ENCODE measurements at regions not wholly inside any gene's neighbourhood (a gene's known extent, or its start where the extent isn't known, plus 50 kb on each side); places are given as distances from the start of the nearest gene placed in this dataset.

DNA sequence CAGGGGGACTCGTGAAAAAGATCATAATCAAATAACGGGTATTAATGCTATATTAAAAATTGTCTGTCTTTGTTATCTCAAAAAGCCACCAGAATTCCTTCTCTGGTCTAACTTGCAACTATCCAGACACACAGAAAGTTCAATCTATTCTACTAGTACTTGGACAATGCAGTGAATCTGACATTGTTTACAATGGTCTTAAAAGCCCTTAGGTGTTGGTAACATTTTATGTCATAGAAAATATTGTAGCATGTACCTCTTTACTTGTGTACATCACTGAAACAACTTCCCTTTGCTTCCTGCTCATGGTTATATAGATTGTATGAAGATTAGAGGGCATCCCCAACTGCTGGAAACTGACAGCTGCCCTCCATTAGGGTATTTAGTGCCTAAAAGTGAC, 71.1 kb upstream of the PPP3CA start:
- no peak for DNase-seq (ENCODE audit: low spot score)

DNA sequence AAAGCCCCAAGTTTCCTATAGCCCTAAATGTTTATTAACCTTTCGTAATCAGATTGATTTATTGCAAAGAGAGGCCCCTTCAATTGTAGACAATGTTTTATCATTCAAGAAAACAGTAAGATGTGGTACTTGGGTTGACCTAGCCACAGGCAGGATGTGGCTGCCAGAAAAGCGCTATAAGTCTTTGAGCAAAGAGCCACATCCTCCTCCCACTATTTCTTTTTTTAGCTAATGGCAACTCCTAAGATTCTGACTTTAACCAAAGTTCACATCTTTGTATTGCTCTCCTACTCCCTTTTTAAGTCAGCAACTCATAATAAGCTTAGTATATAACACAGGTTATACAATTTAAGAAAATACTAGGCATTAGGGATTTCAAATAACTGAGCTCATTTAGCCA, 70.7 kb upstream of the PPP3CA start:
- DNase-seq (ENCODE audit: low spot score) = no peak

DNA sequence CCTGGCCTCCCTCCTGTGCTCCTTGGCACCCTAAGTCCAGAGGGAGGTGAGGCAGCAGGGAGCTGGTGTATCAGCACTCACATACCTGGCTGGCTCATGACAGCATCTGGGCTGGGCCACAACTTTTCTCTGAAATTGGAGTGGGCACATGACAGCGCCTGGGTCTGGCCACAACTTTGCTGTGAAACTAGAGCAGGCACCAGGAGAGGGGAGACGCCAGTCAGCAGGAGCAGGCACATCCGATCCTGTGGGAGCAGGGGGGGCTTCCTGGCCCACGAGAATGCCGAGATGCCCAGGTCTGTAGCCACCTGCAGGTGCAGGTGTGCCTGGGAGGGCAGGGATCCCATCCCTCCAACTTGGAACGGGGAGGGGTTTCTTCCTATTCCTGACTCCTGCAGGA, 69.7 kb upstream of the PPP3CA start:
- DNase-seq (ENCODE audit: low spot score) = no peak

- no peak for DNase-seq (ENCODE audit: low spot score)
These were observed 68.6 kb upstream of the PPP3CA start for GRCh38 chr4:101415962-101416361.

DNA sequence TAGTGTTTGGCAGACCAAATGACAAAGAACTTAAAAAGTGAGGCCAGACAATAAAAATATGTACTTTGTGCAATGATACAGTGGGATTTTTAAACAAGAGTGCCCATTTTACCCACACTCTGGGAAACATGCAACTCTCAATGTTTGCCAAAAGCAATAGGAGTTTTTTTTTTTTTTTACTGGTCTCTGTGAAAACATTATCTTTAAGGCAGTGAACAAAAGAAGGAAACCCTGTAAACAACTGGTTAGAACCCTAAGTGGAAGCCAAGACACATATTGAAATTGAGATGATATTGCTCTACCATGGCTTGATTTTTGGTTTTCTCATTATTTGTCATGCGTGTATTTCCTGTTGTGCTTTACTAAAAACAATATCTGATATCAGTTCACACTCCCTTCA, 67.2 kb upstream of the PPP3CA start:
- DNase-seq (ENCODE audit: low spot score) = no peak

GRCh38 chr4:101411926-101412325, 64.6 kb upstream of the PPP3CA start:
- DNase-seq (ENCODE audit: low spot score) = no peak

- peak; percentile 7 for DNase-seq (ENCODE audit: low spot score)
These were observed 64.1 kb upstream of the PPP3CA start for GRCh38 chr4:101411281-101411910.

GRCh38 chr4:101400096-101400495, 52.8 kb upstream of the PPP3CA start:
- no peak for DNase-seq (ENCODE audit: low spot score)

- DNase-seq (ENCODE audit: low spot score) = no peak
These were observed 51.5 kb upstream of the PPP3CA start for GRCh38 chr4:101398807-101399206.

All from HuH-7 (cell line).